Coronary artery (tissue), 2 donors: ENCODE measurements at regions not wholly inside any gene's neighbourhood (a gene's known extent, or its start where the extent isn't known, plus 50 kb on each side); places are given as distances from the start of the nearest gene placed in this dataset.

Experiments used
- DNase-seq: peaks from one replicate; pipeline ENCODE4 v3.0.0-alpha.2; 2017; ENCODE audit warnings: low spot score
- H3K27ac ChIP-seq, 2 donors: fragments of 200-600 bp; sonication (generic); one replicate each; pipeline ENCODE4 v1.5.1; 2016 to 2019
- H3K4me3 ChIP-seq: fragments of 200-600 bp; sonication (generic); 2 replicates; pipeline ENCODE4 v1.5.1; 2016; ENCODE audit warnings: mild to moderate bottlenecking, moderate library complexity
- CTCF ChIP-seq: fragments of 200-600 bp; sonication (generic); IDR thresholded peaks from one replicate; pipeline ENCODE4 v1.5.1; 2019; ENCODE audit warnings: antibody characterized with exemption

- no peak for DNase-seq
- H3K27ac ChIP-seq, result no peak overlapping the region
- no peak for TF ChIP-seq CTCF
- no peak overlapping the region for H3K4me3 ChIP-seq
Observed at GRCh38 chr16:55242667-55243066, 81.3 kb upstream of the IRX6 start.

GRCh38 chr16:55248058-55248457 lies 75.9 kb upstream of the IRX6 start:
- no peak overlapping the region for H3K27ac ChIP-seq
- TF ChIP-seq CTCF, result no peak
- DNase-seq, result no peak
- no peak overlapping the region for H3K4me3 ChIP-seq

- no peak for TF ChIP-seq CTCF
- no peak for DNase-seq
- Histone ChIP-seq H3K4me3 (no peak overlapping the region), H3K27ac (no peak overlapping the region)
Observed at GRCh38 chr16:55248494-55248893, 75.5 kb upstream of the IRX6 start.

- no peak for TF ChIP-seq CTCF
- no peak for DNase-seq
- no peak overlapping the region for H3K27ac ChIP-seq
- no peak overlapping the region for H3K4me3 ChIP-seq
Observed at GRCh38 chr16:55249361-55249760, 74.6 kb upstream of the IRX6 start.

GRCh38 chr16:55249936-55250335 lies 74.1 kb upstream of the IRX6 start:
- Histone ChIP-seq H3K27ac (no peak overlapping the region), H3K4me3 (no peak overlapping the region)
- DNase-seq, result no peak
- no peak for TF ChIP-seq CTCF

- Histone ChIP-seq H3K27ac (no peak overlapping the region), H3K4me3 (no peak overlapping the region)
- no peak for TF ChIP-seq CTCF
- DNase-seq, result no peak
Observed at GRCh38 chr16:55250701-55251100, 73.3 kb upstream of the IRX6 start.

GRCh38 chr16:55251151-55251550 lies 72.9 kb upstream of the IRX6 start:
- Histone ChIP-seq H3K27ac (no peak overlapping the region), H3K4me3 (no peak overlapping the region)
- no peak for TF ChIP-seq CTCF
- DNase-seq, result no peak
